ENCODE measurements at regions not wholly inside any gene's neighbourhood (a gene's known extent, or its start where the extent isn't known, plus 50 kb on each side); places are given as distances from the start of the nearest gene placed in this dataset.

GRCh38 chr4:134634301-134634700 lies 432.7 kb upstream of the PABPC4L start:
- TF ChIP-seq POLR2A (IDR thresholded peaks at IDR 0.05; ENCODE audit: low read depth, low read length) (no peak), MYC (IDR thresholded peaks at IDR 0.05; ENCODE audit: low read depth, low read length) (no peak), CTCF (IDR thresholded peaks at IDR 0.05; ENCODE audit: extremely low read depth in 1 of 2, insufficient read depth in 1 of 2, low read depth in 1 of 2, low read length in 2 of 2) (no peak)
